Thoracic aorta (tissue), 2 donors: ENCODE measurements at regions not wholly inside any gene's neighbourhood (a gene's known extent, or its start where the extent isn't known, plus 50 kb on each side); places are given as distances from the start of the nearest gene placed in this dataset.

Experiments
- ATAC-seq: fragments of 150-250 bp; one replicate; pipeline ENCODE4 v1.8.0; 2017; ENCODE audit warnings: low read depth; ENCODE audit not compliant: insufficient number of reproducible peaks, low FRiP score
- DNase-seq: peaks from one replicate; pipeline ENCODE4 v3.0.0-alpha.2; 2020; ENCODE audit warnings: low spot score
- H3K27ac ChIP-seq, 2 donors: fragments of 200-600 bp; sonication (generic); 1 replicate in 1 of 2; 2 replicates in 1 of 2; pipeline ENCODE4 v1.5.1; 2016; ENCODE audit warnings: mild to moderate bottlenecking in 2 of 2, moderate library complexity in 2 of 2
- H3K27me3 ChIP-seq: fragments of 200-600 bp; sonication (generic); replicated peaks from 2 replicates; pipeline ENCODE4 v1.6.0; 2016; ENCODE audit warnings: mild to moderate bottlenecking; ENCODE audit not compliant: insufficient read depth
- H3K36me3 ChIP-seq: fragments of 200-600 bp; sonication (generic); one replicate; pipeline ENCODE4 v1.5.1; 2016
- H3K4me1 ChIP-seq, 2 donors: fragments of 200-600 bp; sonication (generic); 1 replicate in 1 of 2; 2 replicates in 1 of 2; pipeline versions ENCODE4 v1.5.1 to v1.6.0; 2016; ENCODE audit warnings: low read depth in 2 of 2, mild to moderate bottlenecking in 1 of 2; ENCODE audit not compliant: control insufficient read depth in 1 of 2
- H3K4me3 ChIP-seq: fragments of 200-600 bp; sonication (generic); 2 replicates; pipeline ENCODE4 v1.5.1; 2016; ENCODE audit warnings: mild to moderate bottlenecking
- H3K9me3 ChIP-seq: fragments of 200-600 bp; sonication (generic); 2 replicates; pipeline ENCODE4 v1.5.1; 2016
- TF ChIP-seq, protein P1 (sequence below): fragments of 200-600 bp; sonication (generic); IDR thresholded peaks from one replicate; pipeline ENCODE4 v1.5.1; 2019; ENCODE audit warnings: antibody characterized with exemption

DNA sequence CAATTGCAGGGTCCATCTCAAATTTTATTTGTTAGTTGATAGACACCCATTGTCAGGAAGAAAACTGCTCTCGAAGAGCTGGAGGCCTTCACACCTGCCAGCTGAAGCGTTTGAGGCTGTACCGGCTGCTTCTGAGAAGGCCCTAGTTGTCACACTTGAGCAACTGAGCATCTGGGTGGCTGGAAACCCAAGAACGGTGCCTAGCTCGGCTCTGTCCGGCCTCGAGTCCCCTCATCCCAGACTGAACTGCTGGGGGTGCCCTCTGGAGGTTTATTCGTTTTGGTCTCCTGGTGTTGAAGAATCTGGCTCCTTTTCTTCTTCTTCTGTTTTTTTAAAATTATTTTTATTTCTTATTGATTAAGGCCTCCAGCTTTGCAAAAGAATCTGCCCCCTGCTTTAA lies 59.3 kb upstream of the EXOC6 start:
- no peaks in the 10 kb centered on the region for H3K27me3 ChIP-seq

DNA sequence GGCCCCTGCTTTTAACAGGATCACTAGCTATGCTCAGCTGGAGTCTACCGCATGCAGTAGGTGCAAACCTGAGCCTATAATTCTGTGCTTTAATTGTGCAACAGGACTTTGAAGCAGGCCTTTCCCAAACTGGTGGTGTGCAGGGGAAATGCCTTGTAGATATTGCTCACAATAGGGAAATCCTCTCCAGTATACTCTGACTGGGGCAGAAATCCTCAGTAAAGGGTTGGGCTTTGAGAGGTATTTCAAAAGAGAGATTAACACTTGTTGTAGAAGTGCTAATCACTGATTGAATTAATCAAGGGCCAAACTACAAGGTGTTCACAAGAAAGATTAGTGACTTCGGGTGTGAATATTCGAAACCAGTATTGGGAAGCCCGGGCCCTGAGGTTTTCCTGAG lies 58.5 kb upstream of the EXOC6 start:
- H3K4me1 ChIP-seq: no peaks in the 10 kb centered on the region
- no peak for DNase-seq
- H3K9me3 ChIP-seq: no peaks in the 10 kb centered on the region
- H3K27ac ChIP-seq: no peak overlapping the region
- no peaks in the 10 kb centered on the region for H3K27me3 ChIP-seq
- no peaks in the 10 kb centered on the region for H3K36me3 ChIP-seq
- no peak overlapping the region for H3K4me3 ChIP-seq
- TF ChIP-seq, protein P1, sequence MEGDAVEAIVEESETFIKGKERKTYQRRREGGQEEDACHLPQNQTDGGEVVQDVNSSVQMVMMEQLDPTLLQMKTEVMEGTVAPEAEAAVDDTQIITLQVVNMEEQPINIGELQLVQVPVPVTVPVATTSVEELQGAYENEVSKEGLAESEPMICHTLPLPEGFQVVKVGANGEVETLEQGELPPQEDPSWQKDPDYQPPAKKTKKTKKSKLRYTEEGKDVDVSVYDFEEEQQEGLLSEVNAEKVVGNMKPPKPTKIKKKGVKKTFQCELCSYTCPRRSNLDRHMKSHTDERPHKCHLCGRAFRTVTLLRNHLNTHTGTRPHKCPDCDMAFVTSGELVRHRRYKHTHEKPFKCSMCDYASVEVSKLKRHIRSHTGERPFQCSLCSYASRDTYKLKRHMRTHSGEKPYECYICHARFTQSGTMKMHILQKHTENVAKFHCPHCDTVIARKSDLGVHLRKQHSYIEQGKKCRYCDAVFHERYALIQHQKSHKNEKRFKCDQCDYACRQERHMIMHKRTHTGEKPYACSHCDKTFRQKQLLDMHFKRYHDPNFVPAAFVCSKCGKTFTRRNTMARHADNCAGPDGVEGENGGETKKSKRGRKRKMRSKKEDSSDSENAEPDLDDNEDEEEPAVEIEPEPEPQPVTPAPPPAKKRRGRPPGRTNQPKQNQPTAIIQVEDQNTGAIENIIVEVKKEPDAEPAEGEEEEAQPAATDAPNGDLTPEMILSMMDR: no peak
- ATAC-seq: no peak

More for the DNA sequence above, 59.3 kb upstream of the EXOC6 start:
- TF ChIP-seq, protein P1: no peak
- Histone ChIP-seq H3K36me3 (no peaks in the 10 kb centered on the region), H3K9me3 (no peaks in the 10 kb centered on the region), H3K4me3 (no peak overlapping the region), H3K4me1 (no peaks in the 10 kb centered on the region), H3K27ac (no peak overlapping the region)
- ATAC-seq (no peak), DNase-seq (no peak)

DNA sequence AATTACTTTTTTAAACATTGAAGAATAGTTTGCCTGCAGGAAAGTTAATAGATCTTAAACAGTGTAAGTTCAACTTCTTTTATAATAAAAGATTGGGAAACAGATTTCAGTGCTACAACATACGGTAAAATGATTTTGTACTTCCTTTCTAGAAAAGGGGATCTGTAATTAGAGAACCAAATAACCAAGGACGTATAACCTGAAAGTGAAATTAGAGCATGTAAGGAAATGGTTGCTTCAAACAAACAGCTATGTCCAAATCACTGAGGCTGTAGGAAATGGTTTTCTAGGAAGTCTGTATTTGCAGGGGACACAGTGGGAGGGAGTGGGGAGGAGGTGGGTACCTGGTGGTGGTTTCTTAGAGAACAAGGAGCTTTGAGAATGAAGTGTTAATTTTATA lies 57.9 kb upstream of the EXOC6 start:
- H3K27me3 ChIP-seq: no peaks in the 10 kb centered on the region
- no peak overlapping the region for H3K4me3 ChIP-seq
- no peaks in the 10 kb centered on the region for H3K4me1 ChIP-seq
- no peak overlapping the region for H3K27ac ChIP-seq
- ATAC-seq (no peak), DNase-seq (no peak)
- no peaks in the 10 kb centered on the region for H3K36me3 ChIP-seq
- no peaks in the 10 kb centered on the region for H3K9me3 ChIP-seq
- TF ChIP-seq, protein P1: no peak

DNA sequence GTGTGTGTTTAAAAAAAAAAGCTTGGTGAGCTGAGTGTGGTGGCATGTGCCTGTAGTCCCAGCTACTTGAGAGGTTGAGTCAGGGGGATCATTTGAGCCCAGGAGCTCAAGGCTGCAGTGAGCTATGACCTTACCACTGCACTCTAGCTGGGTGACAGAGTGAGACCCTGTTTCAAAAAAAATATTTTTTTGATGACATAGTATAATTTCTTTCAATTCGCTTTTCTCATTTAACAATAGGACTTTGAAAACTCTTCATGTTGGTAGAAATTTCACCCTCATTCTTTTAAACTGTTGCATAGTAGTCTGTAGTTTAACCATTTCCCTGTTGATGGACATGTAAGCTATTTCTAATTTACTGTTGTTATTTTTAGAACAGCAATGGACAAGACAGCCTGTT lies 55.7 kb upstream of the EXOC6 start:
- Histone ChIP-seq H3K27me3 (no peaks in the 10 kb centered on the region), H3K36me3 (no peaks in the 10 kb centered on the region), H3K4me3 (no peak overlapping the region), H3K27ac (no peak overlapping the region), H3K9me3 (no peaks in the 10 kb centered on the region), H3K4me1 (no peaks in the 10 kb centered on the region)
- ATAC-seq: no peak
- TF ChIP-seq, protein P1: no peak
- no peak for DNase-seq
